ENCODE measurements at regions not wholly inside any gene's neighbourhood (a gene's known extent, or its start where the extent isn't known, plus 50 kb on each side); places are given as distances from the start of the nearest gene placed in this dataset.

DNA sequence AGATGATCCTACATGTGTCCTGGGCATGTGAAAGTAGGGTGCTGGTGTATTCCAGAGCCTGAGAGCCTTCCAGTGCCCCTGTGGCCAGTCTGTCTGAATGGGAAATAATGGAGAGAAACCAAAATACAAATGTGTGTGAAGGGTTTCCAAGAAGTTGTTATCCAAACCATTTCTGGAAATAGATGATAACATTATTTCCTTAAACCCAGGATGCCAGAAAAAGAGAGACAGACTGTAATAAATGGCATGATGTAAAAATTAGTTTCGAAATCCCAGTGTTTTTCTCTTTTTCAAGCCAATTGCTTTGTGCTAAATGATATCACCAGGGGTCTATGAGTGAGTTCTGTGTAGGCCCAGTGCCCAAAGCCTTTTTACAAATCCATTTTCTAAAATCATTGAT is 175.3 kb downstream of the PHLDA1 start:
- TF ChIP-seq, protein P1, sequence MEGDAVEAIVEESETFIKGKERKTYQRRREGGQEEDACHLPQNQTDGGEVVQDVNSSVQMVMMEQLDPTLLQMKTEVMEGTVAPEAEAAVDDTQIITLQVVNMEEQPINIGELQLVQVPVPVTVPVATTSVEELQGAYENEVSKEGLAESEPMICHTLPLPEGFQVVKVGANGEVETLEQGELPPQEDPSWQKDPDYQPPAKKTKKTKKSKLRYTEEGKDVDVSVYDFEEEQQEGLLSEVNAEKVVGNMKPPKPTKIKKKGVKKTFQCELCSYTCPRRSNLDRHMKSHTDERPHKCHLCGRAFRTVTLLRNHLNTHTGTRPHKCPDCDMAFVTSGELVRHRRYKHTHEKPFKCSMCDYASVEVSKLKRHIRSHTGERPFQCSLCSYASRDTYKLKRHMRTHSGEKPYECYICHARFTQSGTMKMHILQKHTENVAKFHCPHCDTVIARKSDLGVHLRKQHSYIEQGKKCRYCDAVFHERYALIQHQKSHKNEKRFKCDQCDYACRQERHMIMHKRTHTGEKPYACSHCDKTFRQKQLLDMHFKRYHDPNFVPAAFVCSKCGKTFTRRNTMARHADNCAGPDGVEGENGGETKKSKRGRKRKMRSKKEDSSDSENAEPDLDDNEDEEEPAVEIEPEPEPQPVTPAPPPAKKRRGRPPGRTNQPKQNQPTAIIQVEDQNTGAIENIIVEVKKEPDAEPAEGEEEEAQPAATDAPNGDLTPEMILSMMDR (IDR thresholded peaks at IDR 0.05): no peak
- TF ChIP-seq, protein P2, sequence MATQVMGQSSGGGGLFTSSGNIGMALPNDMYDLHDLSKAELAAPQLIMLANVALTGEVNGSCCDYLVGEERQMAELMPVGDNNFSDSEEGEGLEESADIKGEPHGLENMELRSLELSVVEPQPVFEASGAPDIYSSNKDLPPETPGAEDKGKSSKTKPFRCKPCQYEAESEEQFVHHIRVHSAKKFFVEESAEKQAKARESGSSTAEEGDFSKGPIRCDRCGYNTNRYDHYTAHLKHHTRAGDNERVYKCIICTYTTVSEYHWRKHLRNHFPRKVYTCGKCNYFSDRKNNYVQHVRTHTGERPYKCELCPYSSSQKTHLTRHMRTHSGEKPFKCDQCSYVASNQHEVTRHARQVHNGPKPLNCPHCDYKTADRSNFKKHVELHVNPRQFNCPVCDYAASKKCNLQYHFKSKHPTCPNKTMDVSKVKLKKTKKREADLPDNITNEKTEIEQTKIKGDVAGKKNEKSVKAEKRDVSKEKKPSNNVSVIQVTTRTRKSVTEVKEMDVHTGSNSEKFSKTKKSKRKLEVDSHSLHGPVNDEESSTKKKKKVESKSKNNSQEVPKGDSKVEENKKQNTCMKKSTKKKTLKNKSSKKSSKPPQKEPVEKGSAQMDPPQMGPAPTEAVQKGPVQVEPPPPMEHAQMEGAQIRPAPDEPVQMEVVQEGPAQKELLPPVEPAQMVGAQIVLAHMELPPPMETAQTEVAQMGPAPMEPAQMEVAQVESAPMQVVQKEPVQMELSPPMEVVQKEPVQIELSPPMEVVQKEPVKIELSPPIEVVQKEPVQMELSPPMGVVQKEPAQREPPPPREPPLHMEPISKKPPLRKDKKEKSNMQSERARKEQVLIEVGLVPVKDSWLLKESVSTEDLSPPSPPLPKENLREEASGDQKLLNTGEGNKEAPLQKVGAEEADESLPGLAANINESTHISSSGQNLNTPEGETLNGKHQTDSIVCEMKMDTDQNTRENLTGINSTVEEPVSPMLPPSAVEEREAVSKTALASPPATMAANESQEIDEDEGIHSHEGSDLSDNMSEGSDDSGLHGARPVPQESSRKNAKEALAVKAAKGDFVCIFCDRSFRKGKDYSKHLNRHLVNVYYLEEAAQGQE (IDR thresholded peaks at IDR 0.05): no peak
- no peak for TF ChIP-seq BHLHE40 (IDR thresholded peaks at IDR 0.05; ENCODE audit: low read depth, low read length)
- TF ChIP-seq CHD2 (IDR thresholded peaks at IDR 0.05; ENCODE audit: low read length, partially characterized antibody): no peak
- no peak for TF ChIP-seq EP300 (IDR thresholded peaks at IDR 0.05)
- TF ChIP-seq POLR2A (IDR thresholded peaks at IDR 0.05; ENCODE audit: low read length): no peak
- TF ChIP-seq EHMT2 (IDR thresholded peaks at IDR 0.05; ENCODE audit: low read depth): no peak
- TF ChIP-seq, protein P3, sequence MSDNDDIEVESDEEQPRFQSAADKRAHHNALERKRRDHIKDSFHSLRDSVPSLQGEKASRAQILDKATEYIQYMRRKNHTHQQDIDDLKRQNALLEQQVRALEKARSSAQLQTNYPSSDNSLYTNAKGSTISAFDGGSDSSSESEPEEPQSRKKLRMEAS (IDR thresholded peaks at IDR 0.05): no peak
- TF ChIP-seq, protein P4, sequence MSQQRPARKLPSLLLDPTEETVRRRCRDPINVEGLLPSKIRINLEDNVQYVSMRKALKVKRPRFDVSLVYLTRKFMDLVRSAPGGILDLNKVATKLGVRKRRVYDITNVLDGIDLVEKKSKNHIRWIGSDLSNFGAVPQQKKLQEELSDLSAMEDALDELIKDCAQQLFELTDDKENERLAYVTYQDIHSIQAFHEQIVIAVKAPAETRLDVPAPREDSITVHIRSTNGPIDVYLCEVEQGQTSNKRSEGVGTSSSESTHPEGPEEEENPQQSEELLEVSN (IDR thresholded peaks at IDR 0.05; ENCODE audit: borderline replicate concordance, low read depth): no peak
- TF ChIP-seq CHD4 (IDR thresholded peaks at IDR 0.05; ENCODE audit: borderline replicate concordance): no peak
- TF ChIP-seq RCOR1 (IDR thresholded peaks at IDR 0.05; ENCODE audit: low read depth, low read length): no peak
- no peak for TF ChIP-seq RNF2 (IDR thresholded peaks at IDR 0.05; ENCODE audit: borderline replicate concordance, low read depth)
- no peak for TF ChIP-seq RAD21 (conservative IDR thresholded peaks at IDR 0.05 in 1 of 2, IDR thresholded peaks at IDR 0.05 in 1 of 2)
